ENCODE measurements at regions not wholly inside any gene's neighbourhood (a gene's known extent, or its start where the extent isn't known, plus 50 kb on each side); places are given as distances from the start of the nearest gene placed in this dataset.

DNA sequence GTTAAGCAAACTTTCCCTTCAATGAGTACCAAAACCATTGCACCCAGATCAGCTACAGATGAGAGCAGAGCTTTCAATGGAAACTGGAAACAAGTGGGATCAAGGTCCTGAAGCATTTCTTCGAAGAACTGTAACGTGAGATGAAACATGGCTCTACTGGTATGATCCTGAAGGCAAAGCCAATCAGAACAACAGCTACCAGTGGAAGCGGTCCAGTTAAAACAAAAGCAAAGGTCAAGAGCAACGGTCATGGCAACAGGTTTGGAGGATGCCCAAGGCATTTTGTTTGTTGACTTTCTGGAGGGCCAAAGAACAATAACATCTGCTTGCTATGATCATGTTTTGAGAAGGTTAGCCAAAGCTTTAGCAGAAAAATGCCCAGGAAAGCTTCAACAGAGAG lies 137.9 kb upstream of the CPSF6 start:
- peaks cover 51% of the 10 kb centered on the region for H3K4me1 Mint-ChIP-seq
- H3K4me3 Mint-ChIP-seq: no peak overlapping the region
- no peak overlapping the region for H3K27ac Mint-ChIP-seq
- H3K36me3 Mint-ChIP-seq (ENCODE audit: low read depth): no peaks in the 10 kb centered on the region
- TF ChIP-seq CTCF (IDR thresholded peaks at IDR 0.05): no peak
- DNase-seq: no peak
- no peaks in the 10 kb centered on the region for H3K27me3 Mint-ChIP-seq (ENCODE audit: low read depth, poor library complexity)
- H3K9me3 Mint-ChIP-seq: peaks cover 43% of the 10 kb centered on the region

- TF ChIP-seq CTCF (IDR thresholded peaks at IDR 0.05): no peak
- no peak overlapping the region for H3K4me3 Mint-ChIP-seq
- peaks cover 43% of the 10 kb centered on the region for H3K9me3 Mint-ChIP-seq
- H3K4me1 Mint-ChIP-seq: peaks cover 65% of the 10 kb centered on the region
- no peak for DNase-seq
- no peak overlapping the region for H3K27ac Mint-ChIP-seq
- no peaks in the 10 kb centered on the region for H3K36me3 Mint-ChIP-seq (ENCODE audit: low read depth)
- no peaks in the 10 kb centered on the region for H3K27me3 Mint-ChIP-seq (ENCODE audit: low read depth, poor library complexity)
Observed at GRCh38 chr12:69102856-69103255, 136.5 kb upstream of the CPSF6 start.

GRCh38 chr12:69105101-69105962 lies 134.0 kb upstream of the CPSF6 start:
- Mint-ChIP-seq H3K27me3 (ENCODE audit: low read depth, poor library complexity) (no peaks in the 10 kb centered on the region), H3K36me3 (ENCODE audit: low read depth) (no peaks in the 10 kb centered on the region), H3K27ac (peak overlapping the region; percentile 96), H3K4me1 (peaks cover 75% of the 10 kb centered on the region), H3K4me3 (peak overlapping the region; percentile 31), H3K9me3 (peaks cover 42% of the 10 kb centered on the region)
- no peak for TF ChIP-seq CTCF (IDR thresholded peaks at IDR 0.05)
- DNase-seq: no peak

DNA sequence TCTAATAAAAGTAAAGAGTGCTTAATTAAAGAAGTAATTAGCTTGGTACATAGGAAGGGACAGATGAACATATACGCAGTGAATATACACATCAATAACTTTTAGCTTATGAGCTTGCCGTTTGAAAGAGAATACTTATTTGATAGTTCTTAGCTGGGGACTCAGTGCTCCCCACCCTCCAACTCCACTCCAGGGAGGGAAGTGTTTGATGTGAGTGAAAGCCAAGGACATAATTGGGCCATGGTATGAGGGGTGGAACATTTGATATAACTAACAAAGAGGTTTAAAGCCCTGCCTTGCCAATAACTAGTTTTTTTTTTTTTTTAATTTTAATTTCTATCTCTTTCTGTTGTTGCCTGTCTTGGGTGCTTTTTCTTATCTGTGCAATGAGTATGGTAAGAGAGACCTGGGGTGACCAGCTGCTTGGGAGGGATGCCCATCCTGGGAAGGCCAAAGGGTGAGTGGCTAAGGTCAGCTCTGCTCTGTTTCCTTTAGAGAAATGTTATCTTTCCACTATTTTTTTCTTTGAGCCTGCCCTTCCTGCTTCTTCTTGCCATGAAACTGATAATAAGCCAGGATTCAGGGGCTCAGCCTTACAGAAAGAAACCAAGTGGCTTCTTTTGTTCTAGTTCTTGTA lies 132.8 kb upstream of the CPSF6 start:
- Mint-ChIP-seq H3K27me3 (ENCODE audit: low read depth, poor library complexity) (no peaks in the 10 kb centered on the region), H3K4me1 (peaks cover 70% of the 10 kb centered on the region), H3K27ac (no peak overlapping the region), H3K4me3 (no peak overlapping the region), H3K9me3 (peaks cover 34% of the 10 kb centered on the region), H3K36me3 (ENCODE audit: low read depth) (no peaks in the 10 kb centered on the region)
- DNase-seq: no peak
- no peak for TF ChIP-seq CTCF (IDR thresholded peaks at IDR 0.05)

DNA sequence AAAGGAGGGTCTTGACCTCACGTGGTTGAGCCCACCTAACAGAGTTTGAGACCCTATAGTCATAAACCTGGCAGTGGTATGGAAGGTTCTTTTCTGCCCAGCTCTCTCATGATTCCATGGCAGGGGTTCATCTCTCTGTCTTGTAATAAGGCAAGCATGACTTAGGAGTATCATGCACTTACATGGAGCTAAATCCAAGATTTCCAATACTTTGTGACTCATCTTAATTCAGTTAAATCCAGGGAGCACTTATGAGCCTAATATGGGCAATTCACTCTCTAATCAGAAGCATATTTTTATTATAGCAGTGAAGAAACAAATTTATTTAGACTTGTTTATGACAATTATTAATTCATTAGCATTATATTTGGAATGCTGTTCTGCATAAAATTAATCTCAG lies 131.8 kb upstream of the CPSF6 start:
- H3K27me3 Mint-ChIP-seq (ENCODE audit: low read depth, poor library complexity): no peaks in the 10 kb centered on the region
- H3K9me3 Mint-ChIP-seq: peaks cover 27% of the 10 kb centered on the region
- TF ChIP-seq CTCF (IDR thresholded peaks at IDR 0.05): no peak
- no peaks in the 10 kb centered on the region for H3K36me3 Mint-ChIP-seq (ENCODE audit: low read depth)
- no peak overlapping the region for H3K4me3 Mint-ChIP-seq
- no peak overlapping the region for H3K27ac Mint-ChIP-seq
- no peak for DNase-seq
- H3K4me1 Mint-ChIP-seq: peaks cover 64% of the 10 kb centered on the region
